GM21390 (cell line): ENCODE measurements at regions not wholly inside any gene's neighbourhood (a gene's known extent, or its start where the extent isn't known, plus 50 kb on each side); places are given as distances from the start of the nearest gene placed in this dataset.

Source experiments
- ATAC-seq: cut with Tn5 transposase; IDR thresholded peaks from one replicate; pipeline ENCODE4 v1.9.1; 2021; ENCODE audit not compliant: unreplicated experiment

GRCh38 chr13:40460116-40460515, 206.3 kb downstream of the FOXO1 start:
- no peak for ATAC-seq

DNA sequence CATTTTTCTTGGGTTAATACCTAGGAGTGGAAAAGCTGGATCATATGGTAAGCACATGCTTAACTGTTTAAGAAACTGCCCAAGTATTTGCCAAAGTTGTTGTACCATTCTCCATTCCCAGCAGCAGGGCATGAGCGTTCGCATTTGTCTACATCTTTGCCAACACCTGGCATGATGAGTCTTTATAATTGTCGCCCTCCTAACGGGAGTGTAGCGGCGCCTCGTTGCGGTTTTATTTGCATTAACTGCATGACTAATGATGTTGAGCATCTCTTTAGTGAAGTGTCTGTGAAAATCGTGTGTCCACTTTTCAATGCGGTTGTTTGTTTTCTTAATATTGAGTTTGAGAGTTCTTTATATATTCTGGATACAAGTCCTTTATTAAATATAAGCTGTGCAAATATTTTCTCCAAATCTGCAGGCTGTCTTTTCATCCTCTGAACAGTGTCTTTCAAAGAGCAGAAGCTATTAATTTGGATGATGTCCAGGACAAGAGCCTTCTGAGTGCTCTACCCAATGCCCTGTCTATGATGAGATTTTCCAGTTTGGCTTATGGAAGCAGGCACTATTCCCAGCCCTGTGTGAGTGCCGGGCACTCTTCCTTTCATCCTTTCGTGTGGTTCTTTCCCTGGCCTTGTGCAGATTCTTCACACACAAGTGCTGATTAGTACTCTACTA, 202.0 kb downstream of the FOXO1 start:
- ATAC-seq = no peak

- ATAC-seq = no peak
These were observed 201.4 kb downstream of the FOXO1 start for GRCh38 chr13:40465015-40465390.

DNA sequence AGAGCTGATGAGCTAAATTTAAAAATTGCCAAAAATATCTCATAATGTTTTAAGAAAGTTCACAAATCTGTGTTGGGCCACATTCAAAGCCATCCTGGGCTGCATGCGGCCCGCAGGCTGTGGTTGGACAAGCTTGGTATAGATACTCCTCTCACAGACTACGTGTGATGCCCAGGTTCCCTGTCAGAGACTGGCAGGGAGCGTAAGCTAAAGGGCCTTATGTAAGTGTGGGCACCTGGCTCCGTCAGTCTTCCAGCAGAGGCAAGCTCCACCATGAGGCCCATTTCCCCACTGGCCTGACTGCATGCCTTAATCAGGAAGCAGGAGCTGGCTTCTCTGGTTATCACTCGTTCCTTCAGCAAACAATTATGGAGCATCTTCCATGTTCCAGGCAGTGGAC, 200.2 kb downstream of the FOXO1 start:
- no peak for ATAC-seq

- no peak for ATAC-seq
These were observed 198.1 kb downstream of the FOXO1 start for GRCh38 chr13:40468227-40468838.

DNA sequence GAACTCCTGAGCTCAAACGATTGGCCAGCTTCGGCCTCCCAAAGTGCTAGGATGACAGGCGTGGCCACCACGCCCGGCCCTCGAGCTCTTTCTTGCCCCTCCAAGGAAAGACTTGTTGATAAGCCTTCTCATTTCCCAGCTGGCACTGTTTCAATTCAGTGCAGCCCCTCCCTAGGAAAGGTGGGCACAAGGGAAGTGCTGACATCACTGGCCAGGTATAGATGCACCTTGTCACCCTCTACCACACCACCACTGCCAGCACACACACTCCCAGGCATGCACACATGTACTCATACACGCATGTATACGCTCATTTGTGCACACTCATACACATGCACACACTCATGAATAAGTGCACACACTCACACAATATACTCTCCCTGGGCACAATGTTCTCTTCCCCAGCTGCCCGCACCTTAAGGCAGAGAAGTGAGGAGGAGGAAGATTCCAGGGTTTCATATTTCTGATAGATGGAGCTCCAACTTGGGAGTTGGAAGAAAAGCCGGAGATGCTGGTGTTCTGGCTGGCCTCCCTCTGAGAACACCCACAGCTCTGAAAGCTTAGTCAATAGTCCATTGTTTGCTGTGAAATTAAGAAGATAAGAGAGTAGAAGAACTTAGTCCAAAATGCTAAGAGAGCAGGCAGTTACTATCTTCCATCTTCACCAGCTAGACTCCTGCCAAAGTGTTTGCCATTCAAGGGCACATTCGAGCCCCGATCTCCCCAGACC, 196.7 kb downstream of the FOXO1 start:
- no peak for ATAC-seq

DNA sequence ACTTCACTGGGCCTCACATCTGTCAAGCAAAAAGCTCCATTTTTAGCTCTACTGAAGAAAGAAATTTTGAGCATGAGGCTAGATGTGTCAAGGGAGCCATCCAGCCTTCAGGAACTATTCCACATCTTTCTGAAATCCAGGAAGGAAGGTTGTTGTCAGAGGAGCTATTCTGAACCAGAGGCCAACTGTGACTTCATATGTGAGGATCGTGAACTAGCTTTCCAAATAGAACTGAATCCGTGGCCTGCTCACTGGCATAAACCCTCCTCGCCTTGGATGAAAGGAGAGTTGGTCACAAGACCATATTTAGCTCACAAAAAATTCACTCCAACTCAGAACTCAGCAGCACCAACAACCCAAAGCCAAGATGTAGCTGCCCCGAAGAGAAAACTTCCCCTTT, 195.8 kb downstream of the FOXO1 start:
- ATAC-seq = no peak

- no peak for ATAC-seq
These were observed 195.4 kb downstream of the FOXO1 start for GRCh38 chr13:40471076-40471475.

DNA sequence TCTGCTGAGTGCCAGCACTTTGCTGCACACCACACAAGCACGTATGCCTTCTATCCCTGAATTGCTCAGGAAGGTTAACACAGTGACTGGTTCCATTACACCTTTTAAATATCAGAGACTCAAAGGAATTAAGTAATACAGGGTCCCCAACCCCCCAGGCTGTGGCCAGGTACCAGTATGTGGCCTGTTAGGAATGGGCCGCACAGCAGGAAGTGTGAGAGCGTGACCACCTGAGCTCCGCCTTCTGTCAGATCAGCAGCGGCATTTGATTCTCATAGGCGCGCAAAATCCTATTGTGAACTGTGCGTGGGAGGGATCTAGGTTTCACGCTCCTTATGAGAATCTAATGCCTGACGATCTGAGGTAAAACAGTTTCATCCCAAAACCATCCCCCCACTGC, 194.5 kb downstream of the FOXO1 start:
- ATAC-seq = no peak

GRCh38 chr13:40472427-40473220, 193.8 kb downstream of the FOXO1 start:
- no peak for ATAC-seq

DNA sequence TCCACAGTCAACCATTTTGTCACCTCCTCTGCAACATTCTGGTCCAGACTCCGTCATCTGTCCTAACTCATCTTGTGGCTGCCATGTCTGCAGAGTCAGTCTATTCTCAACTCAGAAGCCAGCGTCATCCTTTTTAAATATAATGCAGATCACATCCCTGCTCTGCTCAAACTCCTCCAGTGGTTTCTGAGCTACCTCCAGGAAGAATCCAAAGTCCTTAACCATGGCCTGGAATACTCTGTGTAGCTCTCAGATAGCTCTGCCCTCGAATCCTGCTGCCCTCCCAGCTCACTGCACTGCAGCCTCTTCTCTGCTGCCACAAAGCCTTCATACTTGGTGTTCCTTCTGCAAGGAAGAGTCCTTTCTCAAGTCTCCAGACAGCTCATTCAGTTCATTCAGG, 190.8 kb downstream of the FOXO1 start:
- no peak for ATAC-seq

DNA sequence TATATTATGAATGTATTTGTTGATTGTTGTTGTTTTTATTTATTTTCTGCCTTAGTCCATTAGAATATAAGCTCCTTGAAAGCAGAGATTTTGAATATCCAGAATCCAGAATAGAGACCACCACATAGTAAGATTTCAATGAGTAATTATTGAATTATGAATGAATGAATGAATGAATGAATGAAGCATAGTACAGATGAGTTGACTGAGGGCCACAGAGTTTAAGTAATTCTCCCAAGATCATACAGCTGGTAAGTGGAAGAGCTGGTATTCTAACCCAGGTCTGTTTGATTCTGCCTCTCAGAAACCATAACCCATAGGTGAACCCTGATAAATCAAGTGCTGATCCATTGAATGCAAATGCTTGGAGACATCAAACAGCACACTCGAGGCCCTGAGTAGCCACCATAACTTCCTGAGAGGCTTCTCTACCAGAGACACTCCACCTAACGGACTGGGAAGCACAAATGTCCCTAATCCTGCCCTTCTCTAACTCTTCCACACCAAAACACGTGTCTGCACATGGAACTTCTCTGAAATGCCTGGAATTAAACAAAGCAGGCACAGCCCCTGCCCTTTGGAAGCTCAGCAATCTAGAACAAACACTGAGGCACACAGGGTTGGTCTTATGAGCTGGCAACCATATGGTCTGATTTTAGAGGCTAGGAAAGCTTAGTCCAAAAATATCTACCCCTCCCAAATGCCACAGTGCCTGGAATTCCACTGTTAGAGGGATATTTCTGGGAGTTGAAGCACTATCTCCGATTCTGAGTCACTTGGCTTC, 190.1 kb downstream of the FOXO1 start:
- no peak for ATAC-seq

DNA sequence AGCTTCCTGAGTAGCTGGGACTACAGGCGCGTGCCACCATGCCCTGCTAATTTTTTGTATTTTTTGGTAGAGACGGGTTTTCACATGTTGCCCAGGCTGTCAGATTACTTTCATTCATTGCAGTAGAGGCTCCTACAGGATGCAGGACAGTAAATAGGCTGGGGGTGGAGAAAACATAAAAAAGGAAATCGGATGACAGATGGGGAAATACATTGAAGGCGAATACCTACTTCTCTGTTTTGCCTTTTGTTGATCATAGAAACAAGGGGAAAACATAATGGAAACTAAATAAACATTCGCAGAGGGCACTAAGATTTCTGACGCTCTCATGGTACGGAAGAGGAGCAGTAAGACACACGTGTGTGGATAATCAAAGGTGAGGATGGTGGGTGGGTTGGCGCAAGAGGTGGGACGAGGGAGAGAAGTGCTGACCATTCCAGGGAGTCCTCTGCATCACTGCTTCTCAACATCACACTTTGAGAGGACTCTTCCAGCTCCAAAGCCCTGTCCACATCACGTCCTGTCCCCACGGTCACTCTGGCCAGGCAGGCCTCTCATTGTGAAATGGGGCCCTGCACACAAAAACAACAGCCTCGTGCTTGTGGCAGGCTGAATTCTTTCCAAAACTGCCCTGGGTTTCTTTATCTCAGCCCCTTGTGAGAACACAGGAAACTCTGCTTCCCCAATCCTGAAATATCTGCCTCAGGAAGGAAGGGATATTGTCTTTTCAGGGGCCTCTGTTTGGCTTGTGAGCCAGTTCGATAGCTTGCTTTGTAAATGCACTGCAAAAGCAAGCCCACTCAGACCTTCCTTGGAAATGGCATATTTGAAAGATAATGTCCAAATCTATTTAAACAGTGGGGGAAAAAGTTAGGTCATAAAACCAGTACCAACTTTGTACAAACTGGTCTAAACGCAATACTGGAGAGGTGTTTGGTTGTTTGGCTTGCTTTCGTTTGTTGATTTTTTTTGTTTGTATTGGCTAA, 188.5 kb downstream of the FOXO1 start:
- ATAC-seq = no peak

DNA sequence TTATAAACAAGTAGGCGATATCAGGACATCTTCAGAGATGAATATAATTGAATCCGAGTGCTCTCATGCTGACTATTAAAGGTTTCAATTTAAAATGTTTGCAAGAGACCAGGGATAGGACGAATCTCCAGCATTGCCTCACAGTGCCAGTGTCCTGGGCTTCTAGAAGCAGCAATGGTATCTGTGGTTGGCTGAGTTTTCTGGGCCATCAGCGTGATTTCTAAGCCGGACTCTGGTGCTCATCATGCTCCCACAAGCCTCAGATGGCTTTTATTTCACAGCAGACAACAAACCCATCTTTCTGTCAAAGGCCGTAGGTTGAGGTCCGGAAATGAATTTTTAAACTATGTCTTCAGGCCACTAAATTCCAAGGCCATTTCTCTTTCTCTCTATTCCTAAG, 187.7 kb downstream of the FOXO1 start:
- ATAC-seq = no peak

DNA sequence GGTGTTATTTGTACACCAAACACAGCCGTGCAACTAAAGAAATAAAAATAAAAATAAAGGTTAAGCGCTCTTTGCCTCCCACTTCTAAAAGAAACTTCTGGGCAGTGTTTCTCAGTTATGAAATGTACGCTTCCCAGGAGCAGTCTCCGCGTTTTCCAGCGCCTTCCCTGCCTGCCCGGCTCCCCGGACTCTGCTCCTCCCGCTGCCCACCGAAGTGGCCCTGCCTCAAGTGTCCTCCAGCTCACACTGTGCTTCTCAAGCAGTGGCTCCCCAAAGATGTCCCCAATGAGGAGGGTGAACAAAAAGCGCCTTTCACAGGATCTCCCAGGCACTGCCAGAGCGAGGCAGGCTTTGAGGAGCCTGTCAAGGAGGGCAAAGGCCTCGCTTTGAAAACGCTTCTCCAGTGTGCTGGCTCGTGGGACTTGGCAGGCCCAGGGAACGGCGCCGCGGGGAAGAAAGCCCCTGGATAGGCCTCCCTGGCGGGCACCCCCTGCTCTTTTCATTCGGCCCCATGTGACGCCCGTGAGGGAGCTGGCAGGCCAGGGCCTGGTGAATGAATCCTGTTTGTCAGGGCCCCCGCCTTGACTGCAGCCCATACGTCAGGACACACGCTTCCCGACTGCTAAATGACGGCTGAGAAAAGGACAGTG, 187.1 kb downstream of the FOXO1 start:
- no peak for ATAC-seq

- ATAC-seq = no peak
These were observed 186.2 kb downstream of the FOXO1 start for GRCh38 chr13:40480012-40480914.

DNA sequence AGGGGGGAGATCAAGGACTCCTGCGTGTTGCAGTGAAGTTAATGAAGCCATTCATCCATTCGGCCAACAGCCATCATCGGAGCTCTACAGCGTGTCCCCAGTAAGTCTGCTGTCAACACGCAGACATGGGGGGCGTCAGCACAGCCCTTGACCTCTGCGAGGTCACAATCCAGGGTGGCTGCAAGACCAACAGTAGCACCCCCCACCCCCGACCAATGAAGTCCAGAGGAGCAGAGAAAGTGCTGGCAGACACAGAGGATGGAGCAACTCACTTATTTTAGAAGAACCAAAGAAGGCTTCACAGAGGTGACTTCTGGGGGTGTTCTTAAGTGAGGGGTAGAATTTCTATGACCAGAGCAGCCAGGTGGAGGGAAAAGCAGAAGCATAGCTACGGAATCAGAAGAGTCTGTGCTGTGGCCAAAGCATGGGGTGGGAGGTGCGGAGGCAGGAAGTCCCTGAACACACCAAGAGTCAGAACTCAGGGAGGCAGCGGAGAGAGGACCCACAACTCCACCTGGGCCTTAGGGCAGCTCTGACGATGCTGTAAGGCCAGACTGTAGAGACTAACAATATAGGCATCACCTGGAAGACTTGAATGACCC, 185.4 kb downstream of the FOXO1 start:
- ATAC-seq = no peak

DNA sequence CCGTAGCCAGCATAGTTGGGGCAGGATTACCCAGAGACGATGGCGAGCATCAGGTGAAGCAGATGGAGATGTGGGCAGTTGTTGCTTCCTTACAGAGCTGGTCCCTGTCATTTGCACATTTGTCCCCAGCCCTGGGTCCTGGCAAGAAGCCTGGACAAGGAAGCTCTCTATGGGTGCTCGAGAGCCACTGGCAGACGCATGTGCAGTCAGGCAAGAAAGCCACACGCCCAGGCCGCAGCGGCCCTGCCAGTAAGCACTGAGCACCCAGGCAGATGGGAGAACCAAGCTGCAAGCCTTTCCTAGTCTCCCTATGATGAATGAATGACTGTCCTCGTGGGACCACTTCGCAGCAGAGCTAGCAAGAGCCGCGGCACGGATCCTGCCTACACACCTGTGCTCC, 182.8 kb downstream of the FOXO1 start:
- no peak for ATAC-seq
